ENCODE measurements at regions not wholly inside any gene's neighbourhood (a gene's known extent, or its start where the extent isn't known, plus 50 kb on each side); places are given as distances from the start of the nearest gene placed in this dataset.

- TF ChIP-seq CTCF (IDR thresholded peaks at IDR 0.05) (no peak), POLR2A (IDR thresholded peaks at IDR 0.05) (no peak), POLR2AphosphoS5 (IDR thresholded peaks at IDR 0.05) (no peak), EP300 (IDR thresholded peaks at IDR 0.05) (peak in 1 of 4 donors; percentile 28)
Measured at GRCh38 chr12:46494424-46494823, 121.9 kb upstream of the SLC38A2 start.

Measured in upper lobe of left lung (tissue), 4 donors.